Cerebellar cortex (tissue), 1 donor: ENCODE measurements at regions not wholly inside any gene's neighbourhood (a gene's known extent, or its start where the extent isn't known, plus 50 kb on each side); places are given as distances from the start of the nearest gene placed in this dataset.
A peak's percentile ranks its signal among the peaks of the same experiment; 100 is the strongest.
"Not testable (repeated sequence)": the region's sequence is repeated elsewhere in the genome, so short reads cannot be mapped to it uniquely, and the experiment has no call there.

Source experiments
- DNase-seq: peaks from one replicate; pipeline ENCODE4 v3.0.0-alpha.2; 2015; ENCODE audit warnings: low spot score

GRCh38 chr11:112514011-112514740 is 253.5 kb upstream of the PLET1 start:
- no peak for DNase-seq

GRCh38 chr11:112516261-112516660 is 255.6 kb upstream of the PLET1 start:
- DNase-seq = no peak

- DNase-seq = no peak
Measured at GRCh38 chr11:112516755-112517154, 256.1 kb upstream of the PLET1 start.

GRCh38 chr11:112518371-112518770 is 257.7 kb upstream of the PLET1 start:
- DNase-seq = no peak

- DNase-seq = no peak
Measured at GRCh38 chr11:112519751-112520150, 259.1 kb upstream of the PLET1 start.

- no peak for DNase-seq
Measured at GRCh38 chr11:112520354-112520753, 259.7 kb upstream of the PLET1 start.

GRCh38 chr11:112522536-112522935 is 261.9 kb upstream of the PLET1 start:
- no peak for DNase-seq

GRCh38 chr11:112523031-112523430 is 262.4 kb upstream of the PLET1 start:
- DNase-seq = no peak

GRCh38 chr11:112523477-112523876 is 262.8 kb upstream of the PLET1 start:
- DNase-seq = peak; percentile 50

- DNase-seq = no peak
Measured at GRCh38 chr11:112523951-112524350, 263.3 kb upstream of the PLET1 start.

GRCh38 chr11:112524798-112525197 is 264.1 kb upstream of the PLET1 start:
- no peak for DNase-seq

- DNase-seq = no peak
Measured at GRCh38 chr11:112525270-112525669, 264.6 kb upstream of the PLET1 start.

GRCh38 chr11:112525844-112526590 is 265.4 kb upstream of the PLET1 start:
- no peak for DNase-seq

GRCh38 chr11:112526699-112527416 is 266.2 kb upstream of the PLET1 start:
- no peak for DNase-seq

- DNase-seq = no peak
Measured at GRCh38 chr11:112529071-112529470, 268.4 kb upstream of the PLET1 start.

- no peak for DNase-seq
Measured at GRCh38 chr11:112532506-112532905, 271.8 kb upstream of the PLET1 start.

- DNase-seq = no peak
Measured at GRCh38 chr11:112533682-112534081, 273.0 kb upstream of the PLET1 start.

GRCh38 chr11:112534208-112534607 is 273.5 kb upstream of the PLET1 start:
- no peak for DNase-seq

GRCh38 chr11:112537026-112537425 is 276.4 kb upstream of the PLET1 start:
- DNase-seq = no peak

GRCh38 chr11:112537846-112538330 is 277.2 kb upstream of the PLET1 start:
- no peak for DNase-seq

GRCh38 chr11:112538534-112539280 is 278.0 kb upstream of the PLET1 start:
- DNase-seq = no peak

GRCh38 chr11:112539281-112539555 is 278.6 kb upstream of the PLET1 start:
- DNase-seq = not testable (repeated sequence)
